Keratinocyte (primary cell): ENCODE measurements at regions not wholly inside any gene's neighbourhood (a gene's known extent, or its start where the extent isn't known, plus 50 kb on each side); places are given as distances from the start of the nearest gene placed in this dataset.
A peak's percentile ranks its signal among the peaks of the same experiment; 100 is the strongest.

ENCODE experiments used
- DNase-seq: peaks from one replicate; pipeline ENCODE4 v3.0.0-alpha.2; 2011; ENCODE audit warnings: low read depth, missing footprints, low spot score
- FAIRE-seq: peaks from 2 replicates; lab custom pipeline; 2011; peaks lifted over from hg19 to GRCh38; lab: Jason Lieb, UNC
- H2AFZ ChIP-seq: 2 replicates; pipeline ENCODE4 v1.6.0; 2012; ENCODE audit warnings: low read length, control low read depth, inconsistent platforms; ENCODE audit not compliant: control insufficient read depth
- H3K27ac ChIP-seq: 2 replicates; pipeline ENCODE4 v1.5.1; 2011; ENCODE audit warnings: low read length; ENCODE audit not compliant: control insufficient read depth, insufficient read depth
- H3K27me3 ChIP-seq: 3 replicates; pipeline ENCODE4 v1.6.0; 2011; ENCODE audit warnings: low read length; ENCODE audit not compliant: control insufficient read depth, insufficient read depth; ENCODE audit errors: extremely low read depth
- H3K36me3 ChIP-seq, 2 experiments: 2 replicates in 1 of 2; 3 replicates in 1 of 2; pipeline ENCODE4 v1.5.1; 2011; ENCODE audit warnings: low read length in 2 of 2, mild to moderate bottlenecking in 1 of 2; ENCODE audit not compliant: control insufficient read depth in 2 of 2, insufficient read depth in 2 of 2; ENCODE audit errors: extremely low read depth in 1 of 2
- H3K4me1 ChIP-seq: 3 replicates; pipeline ENCODE4 v1.5.1; 2011; ENCODE audit warnings: low read length; ENCODE audit not compliant: control insufficient read depth, insufficient read depth; ENCODE audit errors: extremely low read depth
- H3K4me2 ChIP-seq: 3 replicates; pipeline ENCODE4 v1.6.0; 2011; ENCODE audit warnings: low read depth, low read length; ENCODE audit not compliant: control insufficient read depth, insufficient read depth; ENCODE audit errors: extremely low read depth
- H3K4me3 ChIP-seq, 3 experiments: fragments of 200-600 bp in 1 of 3; sonication (generic) in 1 of 3; 2 replicates in 2 of 3; 3 replicates in 1 of 3; pipeline ENCODE4 v1.5.1; 2011 to 2016; ENCODE audit warnings: low read length in 3 of 3, mild to moderate bottlenecking in 3 of 3, control low read depth in 2 of 3, inconsistent platforms in 1 of 3, low read depth in 1 of 3, mixed read lengths in 1 of 3, mixed run types in 1 of 3, moderate library complexity in 1 of 3; ENCODE audit not compliant: control insufficient read depth in 2 of 3, insufficient read depth in 2 of 3; ENCODE audit errors: extremely low read depth in 1 of 3
- H3K79me2 ChIP-seq: 2 replicates; pipeline ENCODE4 v1.6.0; 2012; ENCODE audit warnings: low read length; ENCODE audit not compliant: control insufficient read depth, insufficient read depth
- H3K9ac ChIP-seq: 3 replicates; pipeline ENCODE4 v1.6.0; 2011; ENCODE audit warnings: low read length; ENCODE audit not compliant: control insufficient read depth, insufficient read depth; ENCODE audit errors: extremely low read depth
- H3K9me1 ChIP-seq: 3 replicates; pipeline ENCODE4 v1.6.0; 2011; ENCODE audit warnings: low read length; ENCODE audit not compliant: control insufficient read depth, insufficient read depth; ENCODE audit errors: extremely low read depth
- H3K9me3 ChIP-seq: 2 replicates; pipeline ENCODE4 v1.5.1; 2012; ENCODE audit warnings: low read depth, low read length; ENCODE audit not compliant: control insufficient read depth
- H4K20me1 ChIP-seq: 3 replicates; pipeline ENCODE4 v1.6.0; 2011; ENCODE audit warnings: low read length; ENCODE audit not compliant: control insufficient read depth, insufficient read depth; ENCODE audit errors: extremely low read depth
- CTCF ChIP-seq, 3 experiments: IDR thresholded peaks in 1 of 3; conservative IDR thresholded peaks in 1 of 3; optimal IDR thresholded peaks in 1 of 3; 2 replicates in 2 of 3; 3 replicates in 1 of 3; pipeline versions ENCODE3 to v1.5.1; 2011; ENCODE audit warnings: low read length in 3 of 3, mild to moderate bottlenecking in 3 of 3, moderate library complexity in 2 of 3, control low read depth in 1 of 3, inconsistent platforms in 1 of 3; ENCODE audit not compliant: insufficient read depth in 2 of 3; ENCODE audit errors: extremely low read depth in 1 of 3
- EZH2 ChIP-seq: IDR thresholded peaks from one replicate; pipeline ENCODE4 v1.6.1; 2012; ENCODE audit warnings: inconsistent platforms, mild to moderate bottlenecking, low read length, moderate library complexity
- dilution Hi-C: fragments of 300-500 bp; cut with MboI; formaldehyde crosslinking; loops from one replicate; pipeline ENCODE4 v1.7.0; 2020; ENCODE audit warnings: low sequenced_read_pairs; ENCODE audit not compliant: extremely low pct_ligation_motif_present

- H3K9me1 ChIP-seq: no peaks in the 10 kb centered on the region
- no peaks in the 10 kb centered on the region for H3K27me3 ChIP-seq
- no peaks in the 10 kb centered on the region for H3K9me3 ChIP-seq
- no peak overlapping the region for H2AFZ ChIP-seq
- no peaks in the 10 kb centered on the region for H3K4me1 ChIP-seq
- dilution Hi-C loops: no loop called here
- TF ChIP-seq EZH2 (no peak), CTCF (optimal IDR thresholded peaks at IDR 0.05 in 1 of 3, IDR thresholded peaks at IDR 0.05 in 1 of 3, conservative IDR thresholded peaks at IDR 0.05 in 1 of 3; ENCODE audit: extremely low read depth in 1 of 3, insufficient read depth in 2 of 3, low read length in 3 of 3) (no peak)
- no peaks in the 10 kb centered on the region for H3K36me3 ChIP-seq
- FAIRE-seq: no peak
- no peaks in the 10 kb centered on the region for H4K20me1 ChIP-seq
- H3K4me3 ChIP-seq: no peak overlapping the region
- H3K4me2 ChIP-seq: no peak overlapping the region
- DNase-seq: no peak
- H3K9ac ChIP-seq: no peak overlapping the region
- H3K79me2 ChIP-seq: no peaks in the 10 kb centered on the region
- H3K27ac ChIP-seq: no peak overlapping the region
Observed at GRCh38 chr18:54076166-54076565, 148.3 kb downstream of the MBD2 start.

- Histone ChIP-seq H3K27ac (no peak overlapping the region), H2AFZ (no peak overlapping the region), H3K4me2 (no peak overlapping the region), H3K36me3 (no peaks in the 10 kb centered on the region), H3K79me2 (no peaks in the 10 kb centered on the region), H3K9ac (no peak overlapping the region), H3K4me3 (no peak overlapping the region), H3K4me1 (no peaks in the 10 kb centered on the region), H3K9me1 (no peaks in the 10 kb centered on the region), H3K9me3 (no peaks in the 10 kb centered on the region), H4K20me1 (no peaks in the 10 kb centered on the region), H3K27me3 (no peaks in the 10 kb centered on the region)
- DNase-seq (no peak), FAIRE-seq (peak; percentile 23)
- dilution Hi-C loops: no loop called here
- no peak for TF ChIP-seq CTCF (optimal IDR thresholded peaks at IDR 0.05 in 1 of 3, IDR thresholded peaks at IDR 0.05 in 1 of 3, conservative IDR thresholded peaks at IDR 0.05 in 1 of 3; ENCODE audit: extremely low read depth in 1 of 3, insufficient read depth in 2 of 3, low read length in 3 of 3)
- TF ChIP-seq EZH2: no peak
Observed at GRCh38 chr18:54075689-54076088, 148.8 kb downstream of the MBD2 start.
